ENCODE measurements at regions not wholly inside any gene's neighbourhood (a gene's known extent, or its start where the extent isn't known, plus 50 kb on each side); places are given as distances from the start of the nearest gene placed in this dataset.
"Not testable (repeated sequence)": the region's sequence is repeated elsewhere in the genome, so short reads cannot be mapped to it uniquely, and the experiment has no call there.

- not testable (repeated sequence) for H3K27me3 ChIP-seq (ENCODE audit: control insufficient read depth, insufficient read depth, low read length); H3K4me3 ChIP-seq (ENCODE audit: low read length); H3K27ac ChIP-seq (ENCODE audit: low read depth, low read length); H3K9ac ChIP-seq (ENCODE audit: low read length); H3K36me3 ChIP-seq (ENCODE audit: control insufficient read depth, insufficient read depth, low read length); H3K4me1 ChIP-seq (ENCODE audit: control insufficient read depth, insufficient read depth, low read length)
Observed at GRCh38 chr9:64370344-64370743, 914.7 kb downstream of the FOXD4L5 start.

DNA sequence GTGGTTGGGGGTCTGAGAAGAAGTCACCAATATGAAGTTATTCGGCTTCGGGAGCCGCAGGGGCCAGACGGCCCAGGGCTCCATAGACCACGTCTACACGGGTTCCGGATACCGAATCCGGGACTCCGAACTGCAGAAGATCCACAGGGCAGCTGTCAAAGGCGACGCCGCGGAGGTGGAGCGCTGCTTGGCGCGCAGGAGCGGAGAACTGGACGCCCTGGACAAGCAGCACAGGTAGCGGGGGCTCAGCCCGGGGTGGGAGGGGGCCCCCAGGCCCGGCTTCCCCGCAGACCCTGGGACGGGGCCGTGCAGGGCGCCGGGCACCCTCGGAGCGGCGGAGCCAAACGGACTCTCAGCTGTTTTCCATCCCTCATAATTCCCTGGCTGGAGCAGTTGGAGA, 915.4 kb downstream of the FOXD4L5 start:
- H3K36me3 ChIP-seq (ENCODE audit: control insufficient read depth, insufficient read depth, low read length); H3K27me3 ChIP-seq (ENCODE audit: control insufficient read depth, insufficient read depth, low read length); H3K27ac ChIP-seq (ENCODE audit: low read depth, low read length); H3K4me1 ChIP-seq (ENCODE audit: control insufficient read depth, insufficient read depth, low read length); H3K9ac ChIP-seq (ENCODE audit: low read length); H3K4me3 ChIP-seq (ENCODE audit: low read length): not testable (repeated sequence)

DNA sequence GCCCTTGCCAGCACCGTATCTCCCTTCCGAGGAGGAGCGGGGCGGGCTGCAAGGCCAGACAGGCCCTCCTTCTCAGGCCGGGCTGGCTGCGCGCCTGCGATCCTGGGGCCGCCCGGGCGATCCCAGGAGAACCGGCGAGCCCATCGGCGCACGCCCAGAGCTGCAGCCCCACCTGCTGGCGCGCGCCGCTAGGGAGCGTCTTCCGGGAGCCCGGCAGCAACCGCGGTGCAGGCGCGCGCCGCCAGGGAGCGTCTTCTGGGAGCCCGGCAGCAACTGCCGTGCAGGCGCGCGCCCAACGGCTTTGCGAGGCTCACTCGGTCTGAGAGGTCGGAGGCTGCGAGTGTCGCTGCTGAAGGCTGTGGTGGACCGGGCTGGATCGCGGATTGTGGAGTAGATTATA, 915.9 kb downstream of the FOXD4L5 start:
- not testable (repeated sequence) for H3K27ac ChIP-seq (ENCODE audit: low read depth, low read length); H3K27me3 ChIP-seq (ENCODE audit: control insufficient read depth, insufficient read depth, low read length); H3K4me3 ChIP-seq (ENCODE audit: low read length); H3K36me3 ChIP-seq (ENCODE audit: control insufficient read depth, insufficient read depth, low read length); H3K4me1 ChIP-seq (ENCODE audit: control insufficient read depth, insufficient read depth, low read length); H3K9ac ChIP-seq (ENCODE audit: low read length)

GRCh38 chr9:64368644-64368942, 916.4 kb downstream of the FOXD4L5 start:
- not testable (repeated sequence) for H3K27ac ChIP-seq (ENCODE audit: low read depth, low read length); H3K9ac ChIP-seq (ENCODE audit: low read length); H3K27me3 ChIP-seq (ENCODE audit: control insufficient read depth, insufficient read depth, low read length); H3K36me3 ChIP-seq (ENCODE audit: control insufficient read depth, insufficient read depth, low read length); H3K4me1 ChIP-seq (ENCODE audit: control insufficient read depth, insufficient read depth, low read length)
- H3K4me3 ChIP-seq (ENCODE audit: low read length) = peak overlapping the region; percentile 51

GRCh38 chr9:64367826-64368643, 917.0 kb downstream of the FOXD4L5 start:
- H3K9ac ChIP-seq (ENCODE audit: low read length); H3K4me1 ChIP-seq (ENCODE audit: control insufficient read depth, insufficient read depth, low read length); H3K27me3 ChIP-seq (ENCODE audit: control insufficient read depth, insufficient read depth, low read length); H3K36me3 ChIP-seq (ENCODE audit: control insufficient read depth, insufficient read depth, low read length); H3K27ac ChIP-seq (ENCODE audit: low read depth, low read length): not testable (repeated sequence)
- peak overlapping the region; percentile 51 for H3K4me3 ChIP-seq (ENCODE audit: low read length)
